ENCODE measurements at regions not wholly inside any gene's neighbourhood (a gene's known extent, or its start where the extent isn't known, plus 50 kb on each side); places are given as distances from the start of the nearest gene placed in this dataset.

DNA sequence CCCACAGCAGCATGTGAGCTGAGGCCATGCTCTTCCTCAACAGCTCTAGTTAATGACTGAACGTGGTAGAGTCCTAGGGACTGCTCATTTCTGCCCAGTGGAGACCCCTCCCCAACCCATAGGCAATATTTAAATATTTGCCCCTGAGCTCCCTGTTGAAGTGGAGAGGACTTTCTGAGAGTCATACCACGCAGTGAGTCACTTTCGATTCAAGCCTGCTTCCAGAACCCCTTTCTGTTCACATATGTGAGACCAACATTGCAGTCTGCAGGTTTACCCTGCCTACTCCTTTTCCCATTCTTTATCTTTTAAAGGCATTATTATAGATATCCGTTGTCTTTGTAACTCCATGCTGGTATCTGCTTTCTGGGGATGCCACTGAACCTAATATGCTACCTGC, 946.3 kb downstream of the JRKL start:
- no peak for DNase-seq

DNA sequence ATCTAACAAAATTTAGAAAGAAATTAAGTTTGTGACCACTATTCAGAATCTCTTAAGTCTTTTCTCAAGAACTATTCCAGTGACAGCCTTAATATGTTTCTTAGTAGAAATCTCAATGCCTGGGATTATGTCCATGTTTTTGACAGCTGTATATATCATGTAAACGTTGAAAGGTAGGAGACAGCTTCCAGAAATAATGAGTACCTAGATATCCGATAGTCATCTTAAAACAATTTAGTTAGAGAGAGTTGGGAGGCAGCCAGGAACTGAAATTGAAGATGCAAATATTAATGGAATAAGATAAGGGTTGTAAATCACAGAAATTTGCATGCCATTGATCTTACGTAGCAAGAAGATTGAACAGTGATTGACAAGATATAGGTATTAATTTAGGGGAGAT, 955.2 kb downstream of the JRKL start:
- DNase-seq = no peak

DNA sequence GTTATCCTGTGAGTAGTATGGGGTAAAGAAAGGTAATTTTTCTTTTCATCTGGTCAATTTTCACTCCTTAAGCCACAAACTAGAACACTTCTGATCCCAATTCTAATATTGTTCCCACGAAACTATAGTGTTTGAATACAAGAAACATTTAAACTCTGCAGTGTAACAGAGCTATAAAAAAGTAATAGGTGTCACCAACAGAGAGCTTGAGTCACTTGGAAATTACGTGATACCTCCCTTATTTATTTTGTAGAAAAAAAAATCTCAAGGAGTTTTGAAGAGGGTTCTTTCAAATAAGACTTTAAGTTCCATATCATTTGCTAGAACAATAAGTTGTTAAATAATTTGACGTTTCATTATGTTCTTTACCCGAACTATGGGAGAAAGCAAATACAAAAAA, 959.4 kb downstream of the JRKL start:
- no peak for DNase-seq

DNA sequence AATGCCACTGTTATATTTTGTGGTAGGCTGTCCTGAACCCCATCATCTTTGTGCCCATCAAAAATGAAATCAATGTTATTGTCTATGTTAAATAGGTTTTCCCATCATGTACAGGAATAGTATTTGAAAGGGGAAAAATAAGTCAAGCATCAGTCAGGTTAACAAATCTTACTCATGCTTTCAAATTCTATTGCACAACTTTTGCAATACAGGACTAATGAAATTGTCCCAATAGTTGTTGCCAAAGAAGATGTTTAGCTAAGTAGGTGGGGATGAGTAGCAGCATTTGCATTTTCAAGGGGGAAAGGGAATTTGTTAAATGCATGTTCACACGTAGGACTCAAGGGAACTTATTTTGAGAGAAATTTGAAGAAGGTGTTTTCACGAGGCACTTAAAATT, 962.1 kb downstream of the JRKL start:
- DNase-seq = no peak

DNA sequence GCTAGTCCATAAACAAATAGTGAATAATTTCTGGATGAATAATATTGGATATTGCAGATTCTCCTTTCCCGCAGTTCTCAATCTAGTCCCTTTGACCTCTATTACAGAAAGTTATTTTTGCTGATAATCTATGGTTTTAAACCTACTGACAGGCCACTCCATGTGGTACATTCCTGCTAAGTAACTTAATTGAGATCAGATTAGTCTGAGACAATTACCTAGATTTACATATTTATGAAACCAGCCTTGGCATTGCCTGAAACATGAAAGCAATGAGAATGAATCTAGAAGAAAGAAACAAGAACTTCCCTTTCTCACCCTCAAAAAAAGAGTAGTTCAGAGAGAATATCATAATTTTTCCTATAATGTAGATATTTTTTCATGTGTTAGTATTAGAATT, 964.2 kb downstream of the JRKL start:
- DNase-seq = no peak

DNA sequence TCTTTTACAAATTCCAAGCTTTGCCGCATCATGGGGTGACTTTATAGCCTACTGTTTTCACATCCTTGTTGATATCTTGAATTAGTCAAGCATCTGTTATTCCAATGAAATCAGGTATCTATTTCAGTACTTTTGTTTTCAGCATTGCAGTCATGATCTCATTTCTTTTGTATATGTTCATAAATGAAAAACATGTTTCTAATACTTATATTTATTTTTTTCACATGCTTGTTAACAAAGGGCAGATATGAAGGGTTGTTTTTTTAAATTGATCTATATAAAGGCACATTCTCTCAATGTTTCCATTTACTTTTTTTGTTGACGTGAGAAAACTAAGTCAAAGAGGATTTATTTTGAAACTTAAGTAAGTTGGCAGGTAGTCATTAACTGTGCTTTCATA, 964.8 kb downstream of the JRKL start:
- DNase-seq = no peak

DNA sequence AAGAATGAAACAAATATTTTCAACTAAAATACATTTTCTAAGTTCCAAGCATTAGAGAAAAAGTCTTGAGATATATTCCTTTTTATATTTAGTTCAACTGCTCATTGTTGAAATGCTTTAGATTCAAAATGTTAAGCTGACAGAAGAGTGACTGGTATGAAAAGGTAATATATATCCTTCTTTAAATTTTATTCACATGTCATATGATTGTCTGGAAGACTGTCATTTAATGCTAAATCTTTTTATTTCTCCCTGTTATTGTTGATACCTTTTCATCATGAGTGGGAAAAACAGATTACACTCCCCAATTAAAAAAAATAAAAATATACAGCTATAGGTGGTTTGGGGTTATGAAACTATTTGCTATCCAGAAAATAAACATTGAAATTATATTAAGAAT, 965.4 kb downstream of the JRKL start:
- DNase-seq = no peak

DNA sequence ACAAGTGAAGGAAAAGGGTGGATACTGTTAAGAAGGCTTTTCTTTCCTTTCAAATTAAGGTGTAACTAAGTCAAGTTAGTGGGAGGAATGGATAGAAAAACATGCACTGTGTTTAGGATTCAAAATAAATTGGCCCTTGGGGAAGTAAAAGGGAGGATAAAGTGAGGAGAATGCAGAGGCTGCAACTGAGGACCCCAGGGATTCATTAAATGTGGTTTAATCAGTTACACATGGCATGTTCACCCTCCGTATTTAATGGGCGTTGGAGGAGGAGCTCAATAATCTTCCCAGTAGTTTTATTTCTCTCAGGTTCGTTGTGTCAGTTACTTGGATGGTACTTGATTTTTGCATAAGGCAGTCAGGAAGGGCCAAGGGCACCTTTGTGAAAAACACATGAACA, 966.3 kb downstream of the JRKL start:
- no peak for DNase-seq

DNA sequence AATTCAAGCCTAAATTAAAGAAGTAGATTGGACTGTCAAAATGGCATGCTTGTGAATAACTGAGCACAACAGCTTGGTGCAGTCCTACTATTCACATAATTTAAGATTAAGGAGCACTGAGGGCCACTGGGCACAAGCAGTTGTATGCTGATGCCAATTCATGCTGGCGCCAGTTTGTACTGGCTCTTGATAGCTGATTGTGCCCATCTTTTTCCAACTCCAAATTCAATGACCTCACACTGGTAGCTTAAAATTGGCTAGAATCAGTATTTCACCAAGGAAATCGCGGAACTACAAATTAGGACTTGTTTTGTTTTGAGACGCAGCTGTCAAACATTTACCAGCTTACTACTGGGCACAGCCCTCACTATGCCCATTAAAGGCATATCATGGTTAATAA, 969.2 kb downstream of the JRKL start:
- no peak for DNase-seq

DNA sequence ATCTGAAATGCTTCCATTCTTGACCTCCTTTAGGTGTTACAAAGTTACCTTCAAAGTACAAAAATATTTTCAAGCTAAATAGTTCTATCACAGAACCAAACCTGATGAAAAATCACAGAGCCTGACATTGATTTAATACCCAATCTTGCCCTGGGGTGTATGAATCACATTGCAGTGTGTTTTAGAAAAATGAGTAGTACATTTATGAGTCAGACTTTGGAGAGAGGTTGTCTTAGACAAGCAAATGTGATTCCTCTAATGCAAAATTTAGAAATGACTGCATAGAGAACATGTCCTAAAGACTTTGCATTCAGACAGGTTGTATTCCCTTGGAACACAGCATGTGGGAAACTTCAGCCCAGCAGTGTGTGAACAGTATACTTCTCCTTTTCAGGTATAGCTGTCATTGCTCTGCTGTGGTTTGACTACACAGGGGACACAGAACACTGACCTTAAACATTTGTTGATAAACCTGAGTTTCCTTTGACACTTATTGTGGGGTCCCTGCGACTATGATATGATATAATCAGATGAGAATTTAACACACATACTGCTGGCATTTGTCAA, 972.1 kb downstream of the JRKL start:
- DNase-seq = no peak

DNA sequence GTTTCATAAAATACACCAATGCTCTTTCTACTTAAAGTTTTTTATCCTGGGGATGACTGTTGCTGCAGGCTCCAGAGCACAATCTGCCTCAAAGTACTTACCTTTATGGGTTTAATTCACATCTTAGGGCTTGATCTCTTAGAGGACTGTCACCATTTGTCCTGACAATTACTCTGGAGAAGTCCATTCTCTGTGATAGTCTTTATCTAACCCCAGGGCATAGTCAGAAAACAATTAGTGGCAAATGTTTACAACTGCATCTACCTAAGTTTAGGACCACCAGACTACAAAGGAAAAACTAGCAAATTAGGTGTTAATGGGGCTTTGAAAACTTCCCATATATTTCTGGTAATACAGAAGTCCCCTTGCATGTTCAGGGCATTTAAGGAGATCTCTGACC, 973.5 kb downstream of the JRKL start:
- DNase-seq = no peak

DNA sequence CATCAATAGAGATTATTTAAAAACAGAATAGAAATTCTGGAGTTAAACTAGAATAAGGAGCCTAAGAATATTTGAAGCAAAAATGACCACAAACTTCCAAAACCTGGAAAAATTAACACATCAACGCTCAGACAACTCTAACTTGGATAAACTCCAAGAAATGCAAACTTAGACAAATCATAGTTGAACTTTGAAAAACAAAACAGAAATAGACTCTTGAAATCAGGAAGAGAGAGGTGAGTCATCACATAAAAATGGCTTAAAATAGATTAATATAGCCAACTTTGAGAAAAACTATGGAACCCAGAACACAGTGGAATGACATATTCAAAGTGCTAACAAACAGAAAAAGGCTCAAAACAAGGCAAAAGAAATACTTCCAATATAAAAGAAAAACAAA, 974.2 kb downstream of the JRKL start:
- no peak for DNase-seq

DNA sequence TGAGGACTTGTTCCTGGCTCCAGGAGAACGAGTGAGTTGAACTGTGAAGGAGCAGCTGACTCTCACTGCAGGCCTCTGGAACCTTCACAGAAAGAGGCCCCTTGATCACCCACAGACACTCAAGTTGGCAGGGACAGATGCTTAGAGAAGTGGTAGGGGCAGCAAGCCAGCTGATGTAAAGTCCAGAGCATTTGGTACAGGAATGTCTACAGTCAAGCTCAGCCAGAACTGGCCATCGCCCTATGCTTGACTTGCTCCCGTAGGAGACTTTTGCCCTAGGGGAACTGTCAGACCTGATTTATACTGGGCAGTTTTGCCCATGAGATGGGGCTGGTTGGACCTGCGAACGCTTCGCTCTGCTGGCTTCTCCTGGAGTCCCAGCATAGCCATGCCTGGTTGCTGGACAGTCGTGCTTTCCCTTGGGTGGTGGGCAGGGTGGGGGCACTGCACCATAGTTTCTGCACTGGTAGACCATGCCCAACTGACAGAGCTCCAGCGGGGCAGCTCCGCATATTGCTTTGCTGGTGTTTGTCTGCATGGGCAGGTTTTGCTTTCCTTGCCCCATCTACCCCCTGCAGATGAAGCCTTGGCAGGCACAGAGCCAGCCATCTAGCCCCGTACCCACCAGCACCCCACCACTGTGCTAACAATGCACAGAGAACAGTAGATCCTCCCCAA, 977.7 kb downstream of the JRKL start:
- DNase-seq = no peak

DNA sequence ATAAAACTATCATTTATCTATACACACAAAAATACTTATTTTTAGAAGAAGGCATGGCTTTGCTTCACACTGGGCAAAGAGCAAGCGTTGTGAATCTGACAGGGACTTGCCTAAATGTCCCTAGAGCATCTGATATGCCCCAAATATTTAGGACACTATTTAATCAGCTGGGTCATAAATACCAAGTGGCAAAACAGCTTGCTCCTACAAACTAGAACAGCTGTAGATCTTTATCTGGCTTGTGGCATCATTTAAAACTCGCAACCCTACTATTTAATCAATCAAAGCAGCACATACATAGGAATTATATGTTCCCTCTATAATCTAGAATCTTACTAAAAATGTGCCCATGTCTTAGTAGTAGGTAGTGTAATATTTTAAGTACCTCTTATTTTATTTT, 999.5 kb downstream of the JRKL start:
- DNase-seq = no peak

DNA sequence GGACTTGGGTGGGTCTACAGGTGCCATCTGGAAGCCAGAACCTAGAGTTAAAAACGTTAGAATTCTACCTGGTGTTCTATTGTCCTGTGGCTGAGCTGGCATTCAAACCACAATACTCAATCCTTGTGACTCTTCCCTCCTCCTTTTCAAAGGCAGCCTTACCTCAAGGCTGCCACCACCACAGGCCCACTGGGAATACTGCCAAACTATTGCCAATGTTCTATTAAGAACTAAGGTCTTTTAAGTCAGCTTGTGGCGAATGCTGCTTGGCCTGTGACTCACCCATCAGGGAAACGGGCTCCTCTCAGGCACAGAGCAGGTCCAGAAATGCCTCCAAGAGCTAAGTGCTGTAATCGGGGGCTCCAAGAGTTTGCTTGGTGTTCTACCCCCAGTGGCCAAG, 1008.4 kb downstream of the JRKL start:
- DNase-seq = no peak

DNA sequence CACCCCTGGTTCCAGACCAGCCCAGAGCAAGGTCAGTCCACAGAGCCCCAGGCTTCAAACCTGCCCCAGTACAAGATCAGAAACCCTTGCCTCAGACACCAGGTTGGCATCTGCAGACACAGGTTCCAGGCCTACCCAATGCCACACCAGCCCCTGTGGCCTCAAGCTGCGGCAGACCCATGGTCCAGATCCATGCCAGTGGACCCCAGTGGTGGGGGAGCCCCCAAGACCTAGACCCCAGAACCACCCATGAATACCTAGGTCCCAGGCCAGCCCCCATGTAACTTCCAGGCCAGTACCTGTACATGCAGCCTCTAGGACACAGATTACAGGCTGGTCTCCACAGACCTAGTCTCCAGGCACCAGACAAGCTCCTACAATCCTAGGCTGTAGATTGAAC, 1019.3 kb downstream of the JRKL start:
- no peak for DNase-seq

DNA sequence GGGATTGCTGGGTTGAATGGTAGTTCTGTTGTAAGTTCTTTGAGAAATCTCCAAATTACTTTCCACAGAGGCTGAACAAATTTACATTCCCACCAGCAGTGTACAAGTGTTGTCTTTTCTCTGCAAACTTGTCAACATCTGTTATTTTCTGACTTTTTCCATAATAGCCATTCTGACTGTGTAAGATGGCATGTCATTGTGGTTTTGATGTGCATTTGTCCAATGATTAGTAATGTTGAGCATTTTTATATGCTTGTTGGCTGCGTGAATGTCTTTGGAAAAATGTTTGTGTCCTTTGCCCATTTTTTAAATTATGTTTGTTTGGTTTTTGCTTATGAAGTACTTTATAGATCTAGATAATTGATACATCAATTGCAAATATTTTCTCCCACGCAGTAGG, 1025.0 kb downstream of the JRKL start:
- DNase-seq = no peak

DNA sequence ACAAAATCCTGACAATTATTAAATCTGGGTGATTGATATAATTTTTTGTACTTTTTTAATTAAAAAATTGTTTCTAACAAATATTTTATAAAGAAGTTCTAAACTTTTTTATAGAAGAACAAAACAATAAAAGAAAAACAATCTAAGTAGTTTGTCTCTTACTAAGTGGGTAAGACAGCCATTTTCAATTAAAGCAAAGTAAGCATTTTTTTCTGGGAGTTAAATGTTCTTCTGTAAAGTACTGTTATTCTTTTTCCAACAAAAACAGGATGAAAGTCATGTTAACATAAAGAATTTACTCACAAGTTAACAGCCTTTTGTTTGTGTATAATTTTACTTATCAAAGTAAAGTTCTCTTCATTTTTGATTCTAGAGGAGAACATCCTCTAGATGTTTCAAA, 1029.9 kb downstream of the JRKL start:
- DNase-seq = no peak

DNA sequence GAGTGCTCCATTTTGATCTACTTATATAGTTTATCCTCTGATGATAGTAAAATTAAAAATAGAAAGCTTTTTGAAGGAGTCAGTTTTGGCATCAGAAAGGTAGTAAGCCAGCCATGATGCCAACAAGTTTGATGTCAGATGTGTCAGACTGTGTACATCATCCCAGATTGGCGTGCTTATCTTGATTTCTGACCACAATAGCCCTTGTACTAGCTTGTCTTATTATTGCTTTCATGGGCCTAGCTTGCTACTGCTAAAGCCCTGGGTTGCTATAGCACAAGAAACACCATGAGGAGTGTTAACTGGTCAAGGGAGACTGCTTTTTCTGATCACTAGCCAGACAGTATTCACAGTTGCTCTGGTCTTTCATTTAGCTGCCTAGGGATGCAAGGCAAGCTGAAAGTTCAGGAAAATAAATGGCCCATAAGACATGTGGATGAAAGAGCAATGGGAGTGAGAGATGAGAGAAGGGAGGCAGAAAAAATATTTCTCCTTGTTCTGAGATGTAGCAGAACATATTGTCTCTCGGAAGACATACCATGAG, 1038.5 kb downstream of the JRKL start:
- no peak for DNase-seq

DNA sequence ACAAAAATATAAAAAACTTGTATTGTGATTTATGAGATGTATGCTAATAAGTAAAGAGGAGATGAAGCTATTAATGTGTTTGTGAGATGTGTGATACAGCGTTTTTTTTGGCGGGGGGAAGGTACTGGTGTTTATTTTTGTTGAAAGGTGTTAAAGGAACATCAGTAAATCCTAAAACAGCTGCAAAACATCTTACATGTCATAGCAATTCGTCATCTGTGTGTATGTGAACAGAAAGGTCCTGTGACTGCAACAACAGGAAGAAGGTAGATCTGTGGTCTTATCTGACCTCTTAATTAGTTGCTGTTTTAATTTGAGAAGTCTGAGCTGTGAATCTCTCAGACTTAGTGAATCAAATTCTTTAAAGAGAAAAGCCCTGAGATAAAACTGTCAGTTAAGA, 1041.1 kb downstream of the JRKL start:
- no peak for DNase-seq

DNA sequence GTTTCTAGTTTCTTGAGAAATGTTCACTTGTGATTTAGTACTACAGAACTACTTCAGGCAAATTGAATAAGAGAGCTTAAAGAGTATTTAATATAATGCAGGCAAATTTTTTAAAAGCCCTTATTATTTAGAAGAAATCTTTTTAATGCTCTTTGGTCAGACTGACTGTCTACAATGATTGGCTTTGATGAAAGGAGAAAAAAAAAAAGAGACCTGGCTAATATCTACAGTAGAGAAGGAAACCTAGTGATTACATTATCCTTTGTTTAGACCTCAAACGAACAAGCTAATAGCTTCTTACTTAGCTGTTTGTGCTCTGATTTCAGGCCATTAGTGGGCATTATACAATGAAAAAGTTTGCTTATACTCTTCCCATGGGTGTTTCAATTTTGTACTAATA, 1043.1 kb downstream of the JRKL start:
- DNase-seq = no peak

DNA sequence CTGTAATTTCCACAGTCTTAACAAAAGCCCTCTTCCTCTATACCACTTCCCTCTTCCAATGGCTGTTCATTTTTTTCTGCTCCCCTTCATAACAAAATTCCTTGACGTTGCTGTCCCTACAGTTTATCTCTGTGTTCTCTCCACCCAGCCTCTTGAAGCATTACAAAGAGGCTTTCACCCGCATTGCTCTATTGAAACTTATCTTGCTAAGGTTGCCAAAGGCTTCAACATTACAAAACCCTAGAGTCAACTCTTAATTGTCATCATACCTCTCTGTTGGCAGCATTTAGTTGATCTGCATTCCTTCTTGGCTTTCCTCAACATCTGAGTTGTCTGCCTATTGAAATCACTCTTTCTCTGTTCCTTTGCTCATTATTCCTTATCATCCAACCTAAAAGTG, 1055.7 kb downstream of the JRKL start:
- no peak for DNase-seq

DNA sequence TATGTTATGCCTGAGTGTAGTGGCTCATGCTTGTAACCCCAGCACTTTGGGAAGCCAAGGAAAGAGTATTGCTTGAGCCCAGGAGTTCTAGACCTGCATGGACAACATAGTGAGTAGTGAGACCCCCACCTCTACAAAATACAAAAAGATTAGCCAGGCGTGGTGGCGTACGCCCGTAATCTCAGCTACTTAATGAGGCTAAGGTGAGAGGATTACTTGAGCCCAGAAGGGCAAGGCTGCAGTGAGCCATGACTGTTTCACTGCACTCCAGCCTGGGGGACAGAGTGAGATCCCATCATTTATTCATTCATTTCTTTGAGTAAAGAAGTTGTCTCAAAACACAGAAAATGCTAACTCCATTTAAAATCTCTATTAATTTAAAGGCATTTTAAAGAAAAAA, 1061.6 kb downstream of the JRKL start:
- no peak for DNase-seq

DNA sequence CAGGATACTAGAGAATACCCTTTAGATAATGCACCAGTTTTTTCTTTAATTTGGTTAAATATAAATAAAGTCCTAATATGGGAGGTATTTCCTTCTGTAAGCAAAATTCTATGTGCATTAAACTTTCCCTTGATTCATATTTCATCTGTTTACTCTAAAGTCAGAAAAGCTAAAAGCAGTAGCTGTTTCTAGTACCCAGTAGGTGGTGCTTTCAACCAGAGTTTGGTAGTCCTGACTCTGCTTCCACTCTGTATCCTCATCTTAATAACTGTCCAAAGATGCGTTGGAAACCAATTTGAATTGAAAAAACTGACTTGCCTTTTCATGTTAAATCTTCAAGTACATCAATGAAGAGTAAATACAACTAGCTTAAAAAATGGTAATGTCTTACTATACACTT, 1065.2 kb downstream of the JRKL start:
- peak; percentile 16 for DNase-seq

DNA sequence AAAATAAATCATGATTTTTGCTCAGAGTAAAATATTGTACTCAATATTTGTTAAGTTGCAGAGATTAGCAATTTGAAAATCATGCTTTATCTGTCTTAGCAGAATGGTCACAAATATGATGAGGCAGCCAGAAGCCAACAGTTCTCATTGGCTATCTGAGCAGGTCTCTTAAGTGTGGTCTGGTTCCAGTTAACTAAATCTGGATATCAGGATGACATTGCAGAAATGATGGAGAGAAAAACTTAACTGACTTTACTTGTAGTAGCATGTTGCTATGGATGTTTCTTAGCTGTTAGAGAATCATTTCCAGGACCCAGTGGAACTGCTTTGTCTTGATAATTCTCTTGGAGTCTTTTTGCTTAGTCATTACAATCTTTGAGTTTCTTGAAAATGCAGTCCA, 1070.3 kb downstream of the JRKL start:
- no peak for DNase-seq
